ENCODE measurements at regions not wholly inside any gene's neighbourhood (a gene's known extent, or its start where the extent isn't known, plus 50 kb on each side); places are given as distances from the start of the nearest gene placed in this dataset.

GRCh38 chr2:18402831-18403230, 157.6 kb downstream of the RDH14 start:
- CTCF ChIA-PET = interaction anchor here (0.9 kb wide), 1 partner anchor 89 kb away, joined by 3 read pairs; no protein-coding TSS in a partner anchor

More at GRCh38 chr2:18402831-18403230, 157.6 kb downstream of the RDH14 start:
- no CpG with 5 or more reads among the region's 2 CpGs for WGBS, 2 experiments (ENCODE audit: extremely low coverage in 2 of 2, insufficient read length in 1 of 2)
- Histone ChIP-seq H4K91ac (ENCODE audit: insufficient read depth, low read depth, low read length) (no peak overlapping the region), H3K27ac (ENCODE audit: insufficient read depth, low read length) (no peak overlapping the region), H3K14ac (replicated peaks; ENCODE audit: low read depth, low read length) (no peak overlapping the region), H2AK5ac (ENCODE audit: low read depth, low read length) (no peak overlapping the region), H3K9me3 (ENCODE audit: control insufficient read depth, insufficient read depth, low read length) (no peaks in the 10 kb centered on the region), H3K56ac (ENCODE audit: extremely low read depth, insufficient read depth, low read length) (no peak overlapping the region), H3K79me1 (ENCODE audit: low read depth in 1 of 2, low read length in 2 of 2) (no peaks in the 10 kb centered on the region), H2BK15ac (ENCODE audit: low read depth, low read length) (no peak overlapping the region), H3K18ac (ENCODE audit: low read depth, low read length) (no peak overlapping the region), H4K8ac (ENCODE audit: low read depth in 2 of 2, low read length in 2 of 2) (no peak overlapping the region), H2AFZ (replicated peaks; ENCODE audit: low read length, poor library complexity) (no peak overlapping the region), H4K5ac (ENCODE audit: low read depth, low read length) (no peak overlapping the region), H2AK9ac (replicated peaks; ENCODE audit: low read depth, low read length, poor library complexity) (no peak overlapping the region), H2BK120ac (ENCODE audit: low read depth, low read length) (no peak overlapping the region), H3K9me1 (ENCODE audit: insufficient read depth, low read length) (no peaks in the 10 kb centered on the region), H3K4ac (ENCODE audit: low read depth, low read length) (no peak overlapping the region), H2BK5ac (ENCODE audit: low read depth, low read length, poor library complexity, severe bottlenecking) (no peak overlapping the region), H3K4me3 (ENCODE audit: insufficient read depth, low read depth, low read length) (no peak overlapping the region), H3K9ac (ENCODE audit: low read depth, low read length) (no peak overlapping the region), H3K36me3 (ENCODE audit: control insufficient read depth, insufficient read depth, low read length) (no peaks in the 10 kb centered on the region), H3K4me1 (ENCODE audit: control insufficient read depth, insufficient read depth, low read length) (no peaks in the 10 kb centered on the region), H3K27me3 (ENCODE audit: control insufficient read depth, insufficient read depth, low read length) (no peaks in the 10 kb centered on the region), H3K23ac (ENCODE audit: low read depth, low read length) (no peak overlapping the region), H2BK20ac (ENCODE audit: low read depth, low read length) (no peak overlapping the region), H3K4me2 (ENCODE audit: low read depth, low read length) (no peak overlapping the region), H4K20me1 (ENCODE audit: insufficient read depth, low read length) (no peaks in the 10 kb centered on the region)
- ATAC-seq (ENCODE audit: low read depth) (no peak), DNase-seq (no peak)
- no TSS peak for BruUV-seq (replicated peaks)
- TF ChIP-seq MAFK (IDR thresholded peaks at IDR 0.05; ENCODE audit: low read depth, low read length) (no peak), MXI1 (IDR thresholded peaks at IDR 0.05; ENCODE audit: borderline replicate concordance, low read depth, low read length) (no peak)
- TF ChIP-seq, protein P1, sequence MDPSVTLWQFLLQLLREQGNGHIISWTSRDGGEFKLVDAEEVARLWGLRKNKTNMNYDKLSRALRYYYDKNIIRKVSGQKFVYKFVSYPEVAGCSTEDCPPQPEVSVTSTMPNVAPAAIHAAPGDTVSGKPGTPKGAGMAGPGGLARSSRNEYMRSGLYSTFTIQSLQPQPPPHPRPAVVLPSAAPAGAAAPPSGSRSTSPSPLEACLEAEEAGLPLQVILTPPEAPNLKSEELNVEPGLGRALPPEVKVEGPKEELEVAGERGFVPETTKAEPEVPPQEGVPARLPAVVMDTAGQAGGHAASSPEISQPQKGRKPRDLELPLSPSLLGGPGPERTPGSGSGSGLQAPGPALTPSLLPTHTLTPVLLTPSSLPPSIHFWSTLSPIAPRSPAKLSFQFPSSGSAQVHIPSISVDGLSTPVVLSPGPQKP (IDR thresholded peaks at IDR 0.05; ENCODE audit: borderline replicate concordance, low read depth, low read length) = no peak
- in situ Hi-C loops (cut with MboI; ENCODE audit: low sequenced_read_pairs) (no loop called here), intact Hi-C loops (cut with micrococcal nuclease) (no loop called here), dilution Hi-C loops (cut with HindIII; ENCODE audit: low sequenced_read_pairs, unreplicated experiment) (no loop called here)
- POLR2A ChIA-PET (ENCODE audit: unreplicated experiment) = no interaction called here

Measured in IMR-90 (cell line).